ENCODE measurements at regions not wholly inside any gene's neighbourhood (a gene's known extent, or its start where the extent isn't known, plus 50 kb on each side); places are given as distances from the start of the nearest gene placed in this dataset.

GRCh38 chr6:151679941-151680340 lies 127.5 kb upstream of the ESR1 start:
- Mint-ChIP-seq H3K4me1 (ENCODE audit: low read depth, unreplicated experiment) (peaks cover 31% of the 10 kb centered on the region), H3K27me3 (ENCODE audit: insufficient read depth, unreplicated experiment) (no peaks in the 10 kb centered on the region), H3K4me3 (ENCODE audit: unreplicated experiment) (no peak overlapping the region), H3K27ac (ENCODE audit: unreplicated experiment) (no peak overlapping the region), H3K36me3 (ENCODE audit: insufficient read depth, unreplicated experiment) (no peaks in the 10 kb centered on the region), H3K9me3 (ENCODE audit: unreplicated experiment) (no peaks in the 10 kb centered on the region)
- ChIA-PET POLR2A (interaction anchor here (0.7 kb wide), 1 partner anchor 167 kb away, joined by 9 read pairs; no protein-coding TSS in a partner anchor), CTCF (no interaction called here)
- H3K4me3 ChIP-seq (ENCODE audit: low read depth, low read length), result no peak overlapping the region
- H3K27me3 ChIP-seq (replicated peaks; ENCODE audit: control insufficient read depth, insufficient read depth, low read length), result no peaks in the 10 kb centered on the region
- no peak for TF ChIP-seq CTCF (IDR thresholded peaks at IDR 0.05; ENCODE audit: insufficient read depth in 1 of 2, low read depth in 1 of 2, low read length in 1 of 2, severe bottlenecking in 1 of 2, unreplicated experiment in 1 of 2)
- no peak for DNase-seq
- H3K4me1 ChIP-seq, result peaks cover 23% of the 10 kb centered on the region
- H3K36me3 ChIP-seq (ENCODE audit: control insufficient read depth, insufficient read depth, low read length), result no peaks in the 10 kb centered on the region
- no TSS peak for BruUV-seq (replicated peaks)
- no peaks in the 10 kb centered on the region; the same call in 1 of the 2 replicates for H3K9me3 ChIP-seq
- intact Hi-C loops (cut with micrococcal nuclease; ENCODE audit: unreplicated experiment), result no loop called here

GRCh38 chr6:151680846-151681432 lies 126.5 kb upstream of the ESR1 start:
- BruUV-seq (replicated peaks), result no TSS peak
- no peak overlapping the region for H3K4me3 ChIP-seq (ENCODE audit: low read depth, low read length)

GRCh38 chr6:151681433-151682059 lies 125.9 kb upstream of the ESR1 start:
- Histone ChIP-seq H3K9me3 (no peaks in the 10 kb centered on the region; the same call in 1 of the 2 replicates), H3K36me3 (ENCODE audit: control insufficient read depth, insufficient read depth, low read length) (no peaks in the 10 kb centered on the region), H3K4me1 (peaks cover 23% of the 10 kb centered on the region), H3K27me3 (replicated peaks; ENCODE audit: control insufficient read depth, insufficient read depth, low read length) (no peaks in the 10 kb centered on the region), H3K4me3 (ENCODE audit: low read depth, low read length) (no peak overlapping the region)
- CTCF ChIA-PET, result no interaction called here
- POLR2A ChIA-PET, result no interaction called here
- Mint-ChIP-seq H3K4me1 (ENCODE audit: low read depth, unreplicated experiment) (peaks cover 24% of the 10 kb centered on the region), H3K9me3 (ENCODE audit: unreplicated experiment) (no peaks in the 10 kb centered on the region), H3K4me3 (ENCODE audit: unreplicated experiment) (no peak overlapping the region), H3K36me3 (ENCODE audit: insufficient read depth, unreplicated experiment) (no peaks in the 10 kb centered on the region), H3K27me3 (ENCODE audit: insufficient read depth, unreplicated experiment) (no peaks in the 10 kb centered on the region), H3K27ac (ENCODE audit: unreplicated experiment) (peak overlapping the region; percentile 39)
- DNase-seq, result no peak
- TF ChIP-seq CTCF (IDR thresholded peaks at IDR 0.05; ENCODE audit: insufficient read depth in 1 of 2, low read depth in 1 of 2, low read length in 1 of 2, severe bottlenecking in 1 of 2, unreplicated experiment in 1 of 2), result no peak
- intact Hi-C loops (cut with micrococcal nuclease; ENCODE audit: unreplicated experiment), result no loop called here
- BruUV-seq (replicated peaks), result no TSS peak

More at GRCh38 chr6:151680846-151681432, 126.5 kb upstream of the ESR1 start:
- no peaks in the 10 kb centered on the region for H3K36me3 ChIP-seq (ENCODE audit: control insufficient read depth, insufficient read depth, low read length)
- TF ChIP-seq CTCF (IDR thresholded peaks at IDR 0.05; ENCODE audit: insufficient read depth in 1 of 2, low read depth in 1 of 2, low read length in 1 of 2, severe bottlenecking in 1 of 2, unreplicated experiment in 1 of 2), result no peak
- Mint-ChIP-seq H3K4me3 (ENCODE audit: unreplicated experiment) (no peak overlapping the region), H3K27ac (ENCODE audit: unreplicated experiment) (peak overlapping the region; percentile 39), H3K27me3 (ENCODE audit: insufficient read depth, unreplicated experiment) (no peaks in the 10 kb centered on the region), H3K4me1 (ENCODE audit: low read depth, unreplicated experiment) (peaks cover 27% of the 10 kb centered on the region), H3K9me3 (ENCODE audit: unreplicated experiment) (no peaks in the 10 kb centered on the region), H3K36me3 (ENCODE audit: insufficient read depth, unreplicated experiment) (no peaks in the 10 kb centered on the region)
- no peaks in the 10 kb centered on the region for H3K27me3 ChIP-seq (replicated peaks; ENCODE audit: control insufficient read depth, insufficient read depth, low read length)
- DNase-seq, result no peak
- CTCF ChIA-PET, result no interaction called here
- H3K9me3 ChIP-seq, result no peaks in the 10 kb centered on the region; the same call in 1 of the 2 replicates
- intact Hi-C loops (cut with micrococcal nuclease; ENCODE audit: unreplicated experiment), result no loop called here
- POLR2A ChIA-PET, result no interaction called here
- peaks cover 23% of the 10 kb centered on the region for H3K4me1 ChIP-seq
